ENCODE measurements at regions not wholly inside any gene's neighbourhood (a gene's known extent, or its start where the extent isn't known, plus 50 kb on each side); places are given as distances from the start of the nearest gene placed in this dataset.

- DNase-seq (no peak), ATAC-seq (no peak)
- TF ChIP-seq CTCF (IDR thresholded peaks at IDR 0.05), result no peak
- Histone ChIP-seq H3K4me3 (no peak overlapping the region), H3K9me3 (no peaks in the 10 kb centered on the region), H3K36me3 (ENCODE audit: low read depth) (no peaks in the 10 kb centered on the region), H3K4me1 (ENCODE audit: low read depth) (no peaks in the 10 kb centered on the region)
- intact Hi-C loops (cut with DNase I, micrococcal nuclease), result no loop called here
These were observed 185.4 kb downstream of the FBXO15 start for GRCh38 chr18:73962256-73962655.

- ATAC-seq, result no peak
- no peaks in the 10 kb centered on the region for H3K9me3 ChIP-seq
- no peak for DNase-seq
- intact Hi-C loops (cut with DNase I, micrococcal nuclease), result no loop called here
- TF ChIP-seq CTCF (IDR thresholded peaks at IDR 0.05), result no peak
- H3K4me3 ChIP-seq, result no peak overlapping the region
- H3K36me3 ChIP-seq (ENCODE audit: low read depth), result no peaks in the 10 kb centered on the region
- H3K4me1 ChIP-seq (ENCODE audit: low read depth), result no peaks in the 10 kb centered on the region
These were observed 185.8 kb downstream of the FBXO15 start for GRCh38 chr18:73961804-73962203.

- no peak for ATAC-seq
- no peak for TF ChIP-seq CTCF (IDR thresholded peaks at IDR 0.05)
- Histone ChIP-seq H3K4me1 (ENCODE audit: low read depth) (no peaks in the 10 kb centered on the region), H3K36me3 (ENCODE audit: low read depth) (no peaks in the 10 kb centered on the region), H3K4me3 (no peak overlapping the region), H3K9me3 (no peaks in the 10 kb centered on the region)
- intact Hi-C loops (cut with DNase I, micrococcal nuclease), result no loop called here
- DNase-seq, result no peak
These were observed 188.3 kb downstream of the FBXO15 start for GRCh38 chr18:73959352-73959751.

- no peak for TF ChIP-seq CTCF (IDR thresholded peaks at IDR 0.05)
- H3K4me1 ChIP-seq (ENCODE audit: low read depth), result no peaks in the 10 kb centered on the region
- no peaks in the 10 kb centered on the region for H3K9me3 ChIP-seq
- intact Hi-C loops (cut with DNase I, micrococcal nuclease), result no loop called here
- ATAC-seq, result no peak
- no peak for DNase-seq
- H3K36me3 ChIP-seq (ENCODE audit: low read depth), result no peaks in the 10 kb centered on the region
- H3K4me3 ChIP-seq, result no peak overlapping the region
These were observed 193.4 kb downstream of the FBXO15 start for GRCh38 chr18:73954268-73954667.

GRCh38 chr18:73952296-73952946, 195.2 kb downstream of the FBXO15 start:
- DNase-seq (no peak), ATAC-seq (no peak)
- H3K9me3 ChIP-seq, result no peaks in the 10 kb centered on the region
- no peaks in the 10 kb centered on the region for H3K36me3 ChIP-seq (ENCODE audit: low read depth)
- no peaks in the 10 kb centered on the region for H3K4me1 ChIP-seq (ENCODE audit: low read depth)
- no peak overlapping the region for H3K4me3 ChIP-seq
- TF ChIP-seq CTCF (IDR thresholded peaks at IDR 0.05), result no peak
- intact Hi-C loops (cut with DNase I, micrococcal nuclease), result no loop called here
